RWPE2 (cell line): ENCODE measurements at regions not wholly inside any gene's neighbourhood (a gene's known extent, or its start where the extent isn't known, plus 50 kb on each side); places are given as distances from the start of the nearest gene placed in this dataset.

ENCODE experiments used
- ATAC-seq: fragments of 200-7000 bp; cut with Tn5 transposase; 3 replicates; pipeline ENCODE4 v1.9.1; 2021; ENCODE audit warnings: low read depth
- DNase-seq: peaks from one replicate; pipeline ENCODE4 v3.0.0-alpha.2; 2020; ENCODE audit warnings: low spot score
- H3K27ac ChIP-seq: fragments of 450-650 bp; 2 replicates; pipeline ENCODE4 v1.5.1; 2017; ENCODE audit warnings: mild to moderate bottlenecking; ENCODE audit not compliant: poor library complexity, severe bottlenecking
- H3K27me3 ChIP-seq: fragments of 250-450 bp; sonication (Bioruptor Pico); 2 replicates; pipeline ENCODE4 v1.5.1; 2021; ENCODE audit warnings: mild to moderate bottlenecking, moderate library complexity; ENCODE audit not compliant: insufficient read depth, poor library complexity, severe bottlenecking
- H3K36me3 ChIP-seq: fragments of 250-450 bp; sonication (Bioruptor Pico); 2 replicates; pipeline ENCODE4 v1.5.1; 2020; ENCODE audit warnings: low read depth, mild to moderate bottlenecking, moderate library complexity
- H3K4me1 ChIP-seq: fragments of 250-450 bp; sonication (Bioruptor Pico); 2 replicates; pipeline ENCODE4 v1.5.1; 2021; ENCODE audit warnings: mild to moderate bottlenecking, moderate library complexity; ENCODE audit not compliant: insufficient read depth, poor library complexity, severe bottlenecking
- H3K4me3 ChIP-seq: fragments of 250-450 bp; sonication (Bioruptor Pico); 2 replicates; pipeline ENCODE4 v1.5.1; 2021; ENCODE audit warnings: mild to moderate bottlenecking, moderate library complexity; ENCODE audit not compliant: severe bottlenecking
- H3K9me3 ChIP-seq: fragments of 250-450 bp; sonication (Bioruptor Pico); 2 replicates; pipeline ENCODE4 v1.5.1; 2021; ENCODE audit warnings: mild to moderate bottlenecking, moderate library complexity; ENCODE audit not compliant: severe bottlenecking
- TF ChIP-seq, protein P1 (sequence below): fragments of 450-650 bp; IDR thresholded peaks from one replicate; pipeline ENCODE4 v1.5.1; 2017; ENCODE audit warnings: mild to moderate bottlenecking, moderate library complexity; ENCODE audit not compliant: poor library complexity, severe bottlenecking

GRCh38 chr1:116265931-116266863 is 106.8 kb upstream of the ATP1A1 start:
- H3K9me3 ChIP-seq = no peaks in the 10 kb centered on the region
- peaks cover 11% of the 10 kb centered on the region for H3K4me1 ChIP-seq
- H3K27ac ChIP-seq = no peak overlapping the region
- ATAC-seq = no peak
- no peak overlapping the region for H3K4me3 ChIP-seq
- TF ChIP-seq, protein P1, sequence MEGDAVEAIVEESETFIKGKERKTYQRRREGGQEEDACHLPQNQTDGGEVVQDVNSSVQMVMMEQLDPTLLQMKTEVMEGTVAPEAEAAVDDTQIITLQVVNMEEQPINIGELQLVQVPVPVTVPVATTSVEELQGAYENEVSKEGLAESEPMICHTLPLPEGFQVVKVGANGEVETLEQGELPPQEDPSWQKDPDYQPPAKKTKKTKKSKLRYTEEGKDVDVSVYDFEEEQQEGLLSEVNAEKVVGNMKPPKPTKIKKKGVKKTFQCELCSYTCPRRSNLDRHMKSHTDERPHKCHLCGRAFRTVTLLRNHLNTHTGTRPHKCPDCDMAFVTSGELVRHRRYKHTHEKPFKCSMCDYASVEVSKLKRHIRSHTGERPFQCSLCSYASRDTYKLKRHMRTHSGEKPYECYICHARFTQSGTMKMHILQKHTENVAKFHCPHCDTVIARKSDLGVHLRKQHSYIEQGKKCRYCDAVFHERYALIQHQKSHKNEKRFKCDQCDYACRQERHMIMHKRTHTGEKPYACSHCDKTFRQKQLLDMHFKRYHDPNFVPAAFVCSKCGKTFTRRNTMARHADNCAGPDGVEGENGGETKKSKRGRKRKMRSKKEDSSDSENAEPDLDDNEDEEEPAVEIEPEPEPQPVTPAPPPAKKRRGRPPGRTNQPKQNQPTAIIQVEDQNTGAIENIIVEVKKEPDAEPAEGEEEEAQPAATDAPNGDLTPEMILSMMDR = no peak
- H3K27me3 ChIP-seq = no peaks in the 10 kb centered on the region
- H3K36me3 ChIP-seq = no peaks in the 10 kb centered on the region
- DNase-seq = no peak

DNA sequence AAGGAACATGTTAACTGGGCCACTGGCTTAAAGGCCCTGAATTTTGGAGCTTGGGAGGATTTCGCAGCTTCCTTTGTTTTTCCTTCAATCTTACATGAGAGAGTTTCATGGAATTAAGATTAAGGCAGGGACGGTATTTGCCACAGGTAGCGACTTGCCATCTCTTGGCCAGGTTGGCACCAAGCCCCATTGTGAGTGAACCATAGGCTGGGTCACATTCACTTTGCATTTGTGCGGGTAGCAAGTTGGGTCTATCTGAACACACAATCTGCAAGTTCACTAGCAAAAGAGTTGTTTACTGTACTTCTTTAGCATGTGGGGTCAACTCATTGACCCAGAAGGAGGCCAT is 106.2 kb upstream of the ATP1A1 start:
- no peak overlapping the region for H3K27ac ChIP-seq
- no peaks in the 10 kb centered on the region for H3K27me3 ChIP-seq
- peaks cover 11% of the 10 kb centered on the region for H3K4me1 ChIP-seq
- ATAC-seq = no peak
- H3K4me3 ChIP-seq = no peak overlapping the region
- H3K36me3 ChIP-seq = no peaks in the 10 kb centered on the region
- no peaks in the 10 kb centered on the region for H3K9me3 ChIP-seq
- TF ChIP-seq, protein P1 = no peak
- DNase-seq = no peak

DNA sequence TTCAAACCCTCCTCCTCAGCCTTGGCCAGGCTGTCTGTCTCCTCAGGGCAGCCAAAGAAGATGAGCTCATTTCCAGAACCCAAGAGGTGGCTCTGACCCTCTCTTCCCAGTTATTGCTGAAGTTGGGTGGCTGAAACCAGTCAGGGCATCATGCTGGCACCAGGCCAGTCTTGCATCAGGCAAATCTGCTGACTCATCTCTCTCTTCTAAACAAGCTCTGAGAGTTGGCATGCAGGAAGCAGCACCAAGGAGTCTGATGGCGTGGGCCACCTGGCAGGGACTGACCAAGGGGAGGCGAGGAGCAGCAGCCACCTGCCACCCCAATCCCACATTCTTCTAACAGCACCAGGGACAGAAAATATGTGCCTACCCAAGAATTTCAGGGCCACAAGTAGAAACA is 104.8 kb upstream of the ATP1A1 start:
- TF ChIP-seq, protein P1 = no peak
- peak overlapping the region; percentile 20 for H3K27ac ChIP-seq
- no peaks in the 10 kb centered on the region for H3K27me3 ChIP-seq
- H3K9me3 ChIP-seq = no peaks in the 10 kb centered on the region
- H3K4me1 ChIP-seq = peaks cover 11% of the 10 kb centered on the region
- no peaks in the 10 kb centered on the region for H3K36me3 ChIP-seq
- ATAC-seq = peak; percentile 89
- no peak overlapping the region for H3K4me3 ChIP-seq
- peak; percentile 87 for DNase-seq

- no peak overlapping the region for H3K4me3 ChIP-seq
- no peaks in the 10 kb centered on the region for H3K27me3 ChIP-seq
- peaks cover 11% of the 10 kb centered on the region for H3K4me1 ChIP-seq
- no peak overlapping the region for H3K27ac ChIP-seq
- no peaks in the 10 kb centered on the region for H3K9me3 ChIP-seq
- ATAC-seq (no peak), DNase-seq (no peak)
- no peaks in the 10 kb centered on the region for H3K36me3 ChIP-seq
- TF ChIP-seq, protein P1 = no peak
Observed at GRCh38 chr1:116270316-116271057, 102.6 kb upstream of the ATP1A1 start.
